T-cell (primary cell): ENCODE measurements at regions not wholly inside any gene's neighbourhood (a gene's known extent, or its start where the extent isn't known, plus 50 kb on each side); places are given as distances from the start of the nearest gene placed in this dataset.

Experiments used
- ATAC-seq, 4 experiments: fragments of 200-7000 bp in 3 of 4; fragments of 150-1000 bp in 1 of 4; cut with Tn5 transposase; replicated peaks in 1 of 4; 1 replicate in 3 of 4; 2 replicates in 1 of 4; pipeline ENCODE4 v1.10.0; 2021; ENCODE audit warnings: moderate library complexity in 3 of 4, mild to moderate bottlenecking in 2 of 4, moderate number of reproducible peaks in 1 of 4
- CTCF ChIA-PET, 2 donors: fragments of 300-600 bp; sonication (Branson Sonifier 250); formaldehyde crosslinking; loops; one replicate each; lab custom pipeline; 2022; ENCODE audit warnings: antibody characterized with exemption in 2 of 2; lab: Charles Lee
- POLR2A ChIA-PET, 2 donors: fragments of 300-600 bp; sonication (Branson Sonifier 250); formaldehyde crosslinking; loops; one replicate each; lab custom pipeline; 2022; ENCODE audit warnings: antibody characterized with exemption in 2 of 2; lab: Charles Lee
- DNase-seq, 35 experiments: peaks; one replicate each; pipeline versions ENCODE4 v3.0.0 to v3.0.0-alpha.2; 2013 to 2023
- H3K27ac ChIP-seq: one replicate; pipeline ENCODE4 v1.5.1; 2013; ENCODE audit warnings: low read length
- H3K27me3 ChIP-seq, 2 experiments: replicated peaks in 1 of 2; 1 replicate in 1 of 2; 2 replicates in 1 of 2; pipeline versions ENCODE4 v1.6.1 to v1.7.0; 2013; ENCODE audit warnings: low read length in 1 of 2, mixed read lengths in 1 of 2; ENCODE audit not compliant: control insufficient read depth in 2 of 2, insufficient read depth in 2 of 2; ENCODE audit errors: extremely low read depth in 1 of 2
- H3K36me3 ChIP-seq, 2 donors: 1 replicate in 1 of 2; 2 replicates in 1 of 2; pipeline versions ENCODE4 v1.6.1 to v1.7.0; 2013; ENCODE audit warnings: low read length in 1 of 2; ENCODE audit not compliant: control insufficient read depth in 2 of 2, insufficient read depth in 1 of 2; ENCODE audit errors: extremely low read depth in 1 of 2
- H3K4me1 ChIP-seq, 2 experiments: 1 replicate in 1 of 2; 2 replicates in 1 of 2; pipeline versions ENCODE4 v1.6.1 to v1.7.0; 2013; ENCODE audit warnings: low read length in 2 of 2, mixed read lengths in 1 of 2; ENCODE audit not compliant: insufficient read depth in 2 of 2, control insufficient read depth in 1 of 2; ENCODE audit errors: extremely low read depth in 1 of 2
- H3K4me3 ChIP-seq, 2 donors: 1 replicate in 1 of 2; 2 replicates in 1 of 2; pipeline versions ENCODE4 v1.5.1 to v1.7.0; 2013; ENCODE audit warnings: mild to moderate bottlenecking in 2 of 2, low read length in 1 of 2, moderate library complexity in 1 of 2; ENCODE audit not compliant: control insufficient read depth in 1 of 2; ENCODE audit errors: extremely low read depth in 1 of 2
- H3K9me3 ChIP-seq: 2 replicates; pipeline ENCODE4 v1.7.0; 2013
- H3K27ac Mint-ChIP-seq, 2 donors: one replicate each; pipeline ENCODE4 v1.8.0; 2020 to 2021; ENCODE audit warnings: mild to moderate bottlenecking in 2 of 2, mixed read lengths in 2 of 2
- H3K27me3 Mint-ChIP-seq, 2 donors: one replicate each; pipeline ENCODE4 v1.8.0; 2021 to 2022; ENCODE audit warnings: mixed read lengths in 2 of 2
- H3K36me3 Mint-ChIP-seq: one replicate; pipeline ENCODE4 v1.8.0; 2021; ENCODE audit warnings: mixed read lengths
- H3K4me1 Mint-ChIP-seq, 3 donors: one replicate each; pipeline ENCODE4 v1.8.0; 2020 to 2022; ENCODE audit warnings: mixed read lengths in 3 of 3, mild to moderate bottlenecking in 1 of 3
- H3K4me3 Mint-ChIP-seq, 3 donors: one replicate each; pipeline ENCODE4 v1.8.0; 2020 to 2022; ENCODE audit warnings: mild to moderate bottlenecking in 3 of 3, mixed read lengths in 3 of 3, moderate library complexity in 3 of 3
- H3K9me3 Mint-ChIP-seq, 3 donors: one replicate each; pipeline ENCODE4 v1.8.0; 2020 to 2022; ENCODE audit warnings: mixed read lengths in 3 of 3
- WGBS: methylation state at CpG from one replicate; pipeline ENCODE4 v1.1.5; 2013; ENCODE audit warnings: missing lambda C conversion rate; ENCODE audit not compliant: insufficient coverage; 5-methylcytosine and 5-hydroxymethylcytosine counted together

DNA sequence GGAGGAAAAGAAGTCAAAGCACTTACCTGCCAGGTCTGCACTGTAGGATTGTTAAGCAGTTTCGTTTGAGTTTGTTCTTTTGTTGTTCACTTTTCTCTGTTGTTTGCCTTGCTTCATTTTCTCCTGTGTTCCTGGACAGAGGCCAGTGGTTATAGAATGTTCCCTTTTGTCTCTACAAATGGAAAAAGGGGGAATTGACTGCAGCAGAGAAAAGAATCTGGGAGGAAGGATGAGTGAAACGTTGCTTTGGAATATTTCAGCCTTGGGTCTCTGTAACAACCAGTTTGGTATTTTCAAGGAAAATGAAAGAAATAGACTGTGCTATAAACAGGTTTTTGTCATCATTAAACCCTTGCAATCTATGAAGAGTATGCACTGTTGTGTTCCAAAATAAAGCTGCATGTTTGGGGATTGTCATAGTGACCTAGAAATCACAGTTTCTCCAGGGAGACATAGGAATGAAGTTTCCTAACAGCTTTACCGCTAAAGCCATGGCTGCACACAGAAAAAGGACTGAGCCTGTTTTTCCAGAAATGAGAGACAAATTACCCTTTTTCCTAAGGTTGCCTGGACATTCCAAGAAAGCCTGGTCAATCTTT, 60.8 kb upstream of the HABP2 start:
- no peaks in the 10 kb centered on the region for H3K4me1 Mint-ChIP-seq
- Histone ChIP-seq H3K4me1 (no peaks in the 10 kb centered on the region), H3K4me3 (no peak overlapping the region), H3K27me3 (no peaks in the 10 kb centered on the region), H3K9me3 (no peaks in the 10 kb centered on the region), H3K36me3 (no peaks in the 10 kb centered on the region), H3K27ac (no peak overlapping the region)
- WGBS = 44% methylated on average over 3 of the region's 3 CpGs
- H3K4me3 Mint-ChIP-seq = no peak overlapping the region
- no peak overlapping the region for H3K27ac Mint-ChIP-seq
- no peak for DNase-seq
- ATAC-seq = no peak
- H3K27me3 Mint-ChIP-seq = peaks cover 12 to 17% of the 10 kb centered on the region in 2 donors
- H3K36me3 Mint-ChIP-seq = no peaks in the 10 kb centered on the region
- POLR2A ChIA-PET = interaction anchor here in 1 of 2 donors (0.5 kb wide), 1 partner anchor 22 kb away, joined by 3 read pairs; no protein-coding TSS in a partner anchor
- H3K9me3 Mint-ChIP-seq = no peaks in the 10 kb centered on the region
- CTCF ChIA-PET = no interaction called here

- POLR2A ChIA-PET = no interaction called here
- CTCF ChIA-PET = no interaction called here
- ATAC-seq (no peak), DNase-seq (no peak)
- 85% methylated on average over 3 of the region's 4 CpGs for WGBS
- Mint-ChIP-seq H3K4me1 (no peaks in the 10 kb centered on the region), H3K4me3 (no peak overlapping the region), H3K27ac (no peak overlapping the region), H3K9me3 (no peaks in the 10 kb centered on the region), H3K27me3 (peaks cover 10 to 14% of the 10 kb centered on the region in 2 donors), H3K36me3 (no peaks in the 10 kb centered on the region)
- Histone ChIP-seq H3K4me3 (no peak overlapping the region), H3K27me3 (no peaks in the 10 kb centered on the region), H3K4me1 (no peaks in the 10 kb centered on the region), H3K9me3 (no peaks in the 10 kb centered on the region), H3K27ac (no peak overlapping the region), H3K36me3 (no peaks in the 10 kb centered on the region)
Observed at GRCh38 chr10:113493195-113493594, 59.7 kb upstream of the HABP2 start.

DNA sequence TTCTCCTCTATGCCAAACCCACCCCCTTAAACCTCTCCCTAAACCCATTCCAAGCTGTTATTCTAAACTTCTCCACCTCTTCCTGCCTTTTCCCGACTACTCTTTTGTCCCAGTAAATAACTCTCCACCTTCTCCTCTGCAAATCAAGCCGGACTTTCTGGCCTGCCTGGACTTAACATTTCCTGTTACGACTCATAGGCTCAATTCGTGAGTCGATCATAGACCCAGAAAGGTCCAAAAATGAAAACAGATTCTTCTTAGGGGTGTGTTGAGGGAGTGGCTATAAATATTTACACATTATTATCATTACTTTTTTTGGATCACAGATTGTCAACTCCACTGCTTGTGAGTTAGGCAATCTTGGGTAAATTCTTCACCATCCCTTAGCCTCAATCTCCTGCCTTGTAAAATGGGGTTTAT, 59.0 kb upstream of the HABP2 start:
- Mint-ChIP-seq H3K27ac (no peak overlapping the region), H3K9me3 (no peaks in the 10 kb centered on the region), H3K27me3 (peaks cover 10 to 18% of the 10 kb centered on the region in 2 donors), H3K4me3 (no peak overlapping the region), H3K36me3 (no peaks in the 10 kb centered on the region), H3K4me1 (no peaks in the 10 kb centered on the region)
- Histone ChIP-seq H3K27me3 (no peaks in the 10 kb centered on the region), H3K4me1 (no peaks in the 10 kb centered on the region), H3K27ac (no peak overlapping the region), H3K4me3 (no peak overlapping the region), H3K9me3 (no peaks in the 10 kb centered on the region), H3K36me3 (no peaks in the 10 kb centered on the region)
- WGBS = 73% methylated on average over 1 of the region's 5 CpGs
- ChIA-PET POLR2A (no interaction called here), CTCF (no interaction called here)
- ATAC-seq (no peak), DNase-seq (no peak)

GRCh38 chr10:113494761-113495160, 58.1 kb upstream of the HABP2 start:
- Mint-ChIP-seq H3K4me3 (no peak overlapping the region), H3K27me3 (peaks cover 10 to 15% of the 10 kb centered on the region in 2 donors), H3K27ac (no peak overlapping the region), H3K4me1 (no peaks in the 10 kb centered on the region), H3K9me3 (no peaks in the 10 kb centered on the region), H3K36me3 (no peaks in the 10 kb centered on the region)
- Histone ChIP-seq H3K4me1 (no peaks in the 10 kb centered on the region), H3K27me3 (no peaks in the 10 kb centered on the region), H3K27ac (no peak overlapping the region), H3K36me3 (no peaks in the 10 kb centered on the region), H3K4me3 (no peak overlapping the region), H3K9me3 (no peaks in the 10 kb centered on the region)
- no peak for DNase-seq
- no peak for ATAC-seq
- CTCF ChIA-PET = no interaction called here
- 100% methylated on average over 1 of the region's 7 CpGs for WGBS
- POLR2A ChIA-PET = no interaction called here

- Histone ChIP-seq H3K27me3 (no peaks in the 10 kb centered on the region), H3K9me3 (no peaks in the 10 kb centered on the region), H3K4me1 (no peaks in the 10 kb centered on the region), H3K27ac (no peak overlapping the region), H3K36me3 (no peaks in the 10 kb centered on the region), H3K4me3 (no peak overlapping the region)
- Mint-ChIP-seq H3K27me3 (peaks cover 10 to 15% of the 10 kb centered on the region in 2 donors), H3K4me3 (no peak overlapping the region), H3K4me1 (no peaks in the 10 kb centered on the region), H3K9me3 (no peaks in the 10 kb centered on the region), H3K27ac (no peak overlapping the region), H3K36me3 (no peaks in the 10 kb centered on the region)
- DNase-seq (no peak), ATAC-seq (no peak)
- WGBS = 92% methylated on average over 2 of the region's 8 CpGs
- ChIA-PET POLR2A (no interaction called here), CTCF (no interaction called here)
Observed at GRCh38 chr10:113495553-113495952, 57.3 kb upstream of the HABP2 start.

- no peak for ATAC-seq
- ChIA-PET POLR2A (no interaction called here), CTCF (no interaction called here)
- Histone ChIP-seq H3K36me3 (no peaks in the 10 kb centered on the region), H3K27me3 (no peaks in the 10 kb centered on the region), H3K4me1 (no peaks in the 10 kb centered on the region), H3K27ac (no peak overlapping the region), H3K4me3 (no peak overlapping the region), H3K9me3 (no peaks in the 10 kb centered on the region)
- Mint-ChIP-seq H3K4me3 (no peak overlapping the region), H3K4me1 (no peaks in the 10 kb centered on the region), H3K36me3 (no peaks in the 10 kb centered on the region), H3K9me3 (no peaks in the 10 kb centered on the region), H3K27ac (no peak overlapping the region), H3K27me3 (peaks cover 8 to 15% of the 10 kb centered on the region in 2 donors)
- 70% methylated on average over 4 of the region's 20 CpGs for WGBS
- DNase-seq = no peak
Observed at GRCh38 chr10:113496111-113497109, 56.4 kb upstream of the HABP2 start.
